Natural killer cell (primary cell): ENCODE measurements at regions not wholly inside any gene's neighbourhood (a gene's known extent, or its start where the extent isn't known, plus 50 kb on each side); places are given as distances from the start of the nearest gene placed in this dataset.

ENCODE experiments used
- ATAC-seq, 3 donors: fragments of 150-1000 bp in 2 of 3; fragments of 200-7000 bp in 1 of 3; cut with Tn5 transposase; 1 replicate in 1 of 3; 2 replicates in 2 of 3; pipeline ENCODE4 v1.10.0; 2021; ENCODE audit warnings: mild to moderate bottlenecking in 2 of 3, moderate library complexity in 2 of 3
- DNase-seq, 2 donors: peaks; one replicate each; pipeline versions ENCODE4 v3.0.0 to v3.0.0-alpha.2; 2013 to 2021; ENCODE audit warnings: mixed read lengths in 1 of 2
- H3K27ac ChIP-seq: one replicate; pipeline ENCODE4 v1.5.1; 2013; ENCODE audit warnings: mild to moderate bottlenecking, low read length
- H3K27me3 ChIP-seq: one replicate; pipeline ENCODE4 v1.6.1; 2013; ENCODE audit warnings: low read length; ENCODE audit not compliant: control insufficient read depth, insufficient read depth
- H3K36me3 ChIP-seq: one replicate; pipeline ENCODE4 v1.6.1; 2013; ENCODE audit warnings: low read length; ENCODE audit not compliant: control insufficient read depth, insufficient read depth
- H3K4me1 ChIP-seq: one replicate; pipeline ENCODE4 v1.6.1; 2013; ENCODE audit warnings: low read length; ENCODE audit not compliant: control insufficient read depth, insufficient read depth
- H3K4me3 ChIP-seq: one replicate; pipeline ENCODE4 v1.5.1; 2013; ENCODE audit warnings: low read length
- H3K9me3 ChIP-seq: one replicate; pipeline ENCODE4 v1.6.1; 2013; ENCODE audit warnings: low read length; ENCODE audit not compliant: control insufficient read depth, insufficient read depth
- H3K27ac Mint-ChIP-seq, 2 donors: one replicate each; pipeline ENCODE4 v1.8.0; 2022; ENCODE audit warnings: mild to moderate bottlenecking in 2 of 2, mixed read lengths in 2 of 2, moderate library complexity in 1 of 2
- H3K27me3 Mint-ChIP-seq, 2 donors: one replicate each; pipeline ENCODE4 v1.8.0; 2022; ENCODE audit warnings: low read depth in 2 of 2, mixed read lengths in 2 of 2
- H3K36me3 Mint-ChIP-seq: one replicate; pipeline ENCODE4 v1.8.0; 2022; ENCODE audit warnings: mixed read lengths
- H3K4me1 Mint-ChIP-seq, 2 donors: one replicate each; pipeline ENCODE4 v1.8.0; 2022; ENCODE audit warnings: mixed read lengths in 2 of 2
- H3K4me3 Mint-ChIP-seq: one replicate; pipeline ENCODE4 v1.8.0; 2022; ENCODE audit warnings: mild to moderate bottlenecking, moderate library complexity, mixed read lengths
- H3K9me3 Mint-ChIP-seq, 2 donors: one replicate each; pipeline ENCODE4 v1.8.0; 2022; ENCODE audit warnings: mixed read lengths in 2 of 2
- WGBS: methylation state at CpG from one replicate; pipeline ENCODE4 v1.1.7; 2013; ENCODE audit warnings: missing lambda C conversion rate; ENCODE audit not compliant: insufficient coverage; 5-methylcytosine and 5-hydroxymethylcytosine counted together
- intact Hi-C: fragments of 100-400 bp; cut with micrococcal nuclease; formaldehyde crosslinking; loops from one replicate; pipeline ENCODE4 v1.14.2; 2022
- TF ChIP-seq, protein P1 (sequence below): fragments of 200-600 bp; IDR thresholded peaks from one replicate; pipeline ENCODE4 v1.8.0; 2022; ENCODE audit warnings: antibody characterized with exemption

DNA sequence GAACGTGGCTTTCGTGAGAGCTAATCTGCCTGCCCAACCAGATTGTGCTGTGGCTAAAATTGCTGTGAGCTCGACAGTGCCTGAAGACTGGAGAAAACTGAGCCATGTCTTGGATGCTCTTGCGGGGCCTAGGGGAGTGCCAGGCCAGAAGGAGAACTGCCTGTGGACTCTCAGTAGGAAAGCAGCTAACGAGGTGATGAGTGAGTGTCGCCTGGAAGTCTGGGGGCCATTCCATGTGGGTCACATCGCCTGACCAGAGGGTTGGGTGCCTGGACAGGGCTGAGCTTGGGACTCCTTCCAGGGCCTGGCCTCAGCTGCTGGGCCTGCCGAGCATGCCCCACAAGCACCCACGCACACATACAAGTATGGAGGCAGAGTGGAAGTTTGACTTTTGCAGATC is 166.5 kb downstream of the VEGFA start:
- H3K9me3 ChIP-seq: no peaks in the 10 kb centered on the region
- no peak overlapping the region for H3K4me3 ChIP-seq
- ATAC-seq: no peak
- H3K27me3 ChIP-seq: no peaks in the 10 kb centered on the region
- H3K9me3 Mint-ChIP-seq: no peaks in the 10 kb centered on the region
- no peak overlapping the region for H3K4me3 Mint-ChIP-seq
- H3K36me3 Mint-ChIP-seq: no peaks in the 10 kb centered on the region
- H3K27ac Mint-ChIP-seq: no peak overlapping the region
- DNase-seq: peak in 1 of 2 donors; percentile 13
- 87% methylated on average over 9 of the region's 9 CpGs for WGBS
- H3K4me1 ChIP-seq: no peaks in the 10 kb centered on the region
- no peaks in the 10 kb centered on the region for H3K4me1 Mint-ChIP-seq
- no peak overlapping the region for H3K27ac ChIP-seq
- no peaks in the 10 kb centered on the region for H3K36me3 ChIP-seq
- intact Hi-C loops: no loop called here
- H3K27me3 Mint-ChIP-seq: peaks cover 7 to 14% of the 10 kb centered on the region in 2 donors
- TF ChIP-seq, protein P1, sequence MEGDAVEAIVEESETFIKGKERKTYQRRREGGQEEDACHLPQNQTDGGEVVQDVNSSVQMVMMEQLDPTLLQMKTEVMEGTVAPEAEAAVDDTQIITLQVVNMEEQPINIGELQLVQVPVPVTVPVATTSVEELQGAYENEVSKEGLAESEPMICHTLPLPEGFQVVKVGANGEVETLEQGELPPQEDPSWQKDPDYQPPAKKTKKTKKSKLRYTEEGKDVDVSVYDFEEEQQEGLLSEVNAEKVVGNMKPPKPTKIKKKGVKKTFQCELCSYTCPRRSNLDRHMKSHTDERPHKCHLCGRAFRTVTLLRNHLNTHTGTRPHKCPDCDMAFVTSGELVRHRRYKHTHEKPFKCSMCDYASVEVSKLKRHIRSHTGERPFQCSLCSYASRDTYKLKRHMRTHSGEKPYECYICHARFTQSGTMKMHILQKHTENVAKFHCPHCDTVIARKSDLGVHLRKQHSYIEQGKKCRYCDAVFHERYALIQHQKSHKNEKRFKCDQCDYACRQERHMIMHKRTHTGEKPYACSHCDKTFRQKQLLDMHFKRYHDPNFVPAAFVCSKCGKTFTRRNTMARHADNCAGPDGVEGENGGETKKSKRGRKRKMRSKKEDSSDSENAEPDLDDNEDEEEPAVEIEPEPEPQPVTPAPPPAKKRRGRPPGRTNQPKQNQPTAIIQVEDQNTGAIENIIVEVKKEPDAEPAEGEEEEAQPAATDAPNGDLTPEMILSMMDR: no peak

DNA sequence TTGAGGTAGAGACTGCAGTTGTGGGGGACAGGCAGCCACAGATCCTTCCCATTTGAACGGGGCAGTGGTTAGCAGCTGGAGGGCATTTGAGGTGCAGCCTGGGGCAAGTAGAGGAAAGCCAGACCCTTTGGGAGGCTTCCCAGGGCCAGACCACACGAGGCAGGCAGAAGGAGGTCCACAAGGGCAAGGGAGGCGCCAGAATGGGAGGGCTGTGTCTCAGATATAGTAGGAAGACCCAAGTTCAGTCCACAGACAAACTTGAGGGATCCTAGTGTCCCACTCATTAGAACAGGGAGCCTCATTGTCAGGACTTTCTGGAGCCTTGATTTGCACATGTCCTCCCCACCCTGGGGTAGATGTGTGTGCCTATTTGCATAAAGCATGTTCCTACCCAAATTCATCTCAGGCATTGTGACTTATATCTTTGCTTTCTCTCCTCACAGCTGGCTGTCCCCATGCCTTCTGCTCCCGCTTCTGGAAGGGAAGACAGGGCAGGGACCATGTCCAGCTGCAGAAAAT is 166.0 kb downstream of the VEGFA start:
- Mint-ChIP-seq H3K27ac (no peak overlapping the region), H3K27me3 (peaks cover 7 to 14% of the 10 kb centered on the region in 2 donors), H3K4me1 (no peaks in the 10 kb centered on the region), H3K4me3 (no peak overlapping the region), H3K9me3 (no peaks in the 10 kb centered on the region), H3K36me3 (no peaks in the 10 kb centered on the region)
- WGBS: 65% methylated on average over 4 of the region's 4 CpGs
- intact Hi-C loops: no loop called here
- Histone ChIP-seq H3K4me3 (no peak overlapping the region), H3K27ac (no peak overlapping the region), H3K27me3 (no peaks in the 10 kb centered on the region), H3K36me3 (no peaks in the 10 kb centered on the region), H3K9me3 (no peaks in the 10 kb centered on the region), H3K4me1 (no peaks in the 10 kb centered on the region)
- DNase-seq: no peak
- no peak for ATAC-seq
- TF ChIP-seq, protein P1: no peak

DNA sequence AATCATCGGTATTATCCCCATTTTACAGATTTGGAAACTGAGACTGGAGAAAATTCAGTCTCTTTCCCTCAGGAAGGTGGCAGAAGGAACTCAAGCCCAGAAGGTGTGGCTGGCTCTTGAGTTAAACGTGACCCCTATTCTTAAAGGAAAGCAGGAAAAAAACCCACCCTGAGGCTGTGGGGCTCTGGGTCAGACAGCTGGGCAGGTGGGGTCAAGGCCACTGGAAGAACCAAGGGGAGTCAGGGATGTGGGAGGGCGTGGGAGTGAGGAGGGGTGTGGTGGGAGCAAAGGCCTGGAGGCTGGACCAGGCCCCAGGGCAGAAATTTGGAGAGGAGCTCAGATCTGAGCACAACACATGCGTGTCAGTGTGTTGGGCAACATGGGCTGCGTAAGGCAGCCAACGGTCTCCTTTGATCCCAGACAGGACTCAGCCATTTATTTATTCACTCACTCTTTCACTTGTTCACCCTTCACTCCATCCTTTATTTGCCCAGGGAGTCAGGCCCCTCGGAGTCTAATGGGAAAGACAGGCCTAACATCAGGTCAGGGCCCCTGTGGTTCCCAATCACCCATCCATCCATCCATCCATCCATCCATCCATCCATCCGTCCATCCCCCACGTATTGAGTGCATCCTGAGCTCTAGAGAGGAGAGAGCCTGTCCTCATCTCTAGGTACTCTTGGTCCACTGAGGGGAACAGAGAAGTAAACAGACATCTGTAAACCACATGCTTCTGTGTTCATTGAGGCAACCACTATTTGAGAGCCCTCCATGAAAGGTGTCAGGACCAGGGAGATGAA is 165.0 kb downstream of the VEGFA start:
- H3K4me3 ChIP-seq: no peak overlapping the region
- TF ChIP-seq, protein P1: no peak
- H3K27me3 ChIP-seq: no peaks in the 10 kb centered on the region
- Mint-ChIP-seq H3K4me3 (no peak overlapping the region), H3K9me3 (no peaks in the 10 kb centered on the region), H3K36me3 (no peaks in the 10 kb centered on the region), H3K4me1 (no peaks in the 10 kb centered on the region), H3K27ac (no peak overlapping the region), H3K27me3 (peaks cover 9 to 14% of the 10 kb centered on the region in 2 donors)
- no peaks in the 10 kb centered on the region for H3K9me3 ChIP-seq
- intact Hi-C loops: no loop called here
- WGBS: 81% methylated on average over 9 of the region's 9 CpGs
- H3K36me3 ChIP-seq: no peaks in the 10 kb centered on the region
- no peak for DNase-seq
- no peak for ATAC-seq
- no peaks in the 10 kb centered on the region for H3K4me1 ChIP-seq
- H3K27ac ChIP-seq: no peak overlapping the region
